SK-N-SH (cell line): ENCODE measurements at regions not wholly inside any gene's neighbourhood (a gene's known extent, or its start where the extent isn't known, plus 50 kb on each side); places are given as distances from the start of the nearest gene placed in this dataset.

Experiments used
- CTCF ChIA-PET: fragments of 300-600, 350-600 bp; formaldehyde crosslinking; extraction: SDS; loops from one replicate; lab custom pipeline; 2021; lab: Yijun Ruan, JAX
- POLR2A ChIA-PET: fragments of 350-600 bp; sonication (Branson Sonifier 250); formaldehyde crosslinking; extraction: SDS; loops from one replicate; lab custom pipeline; 2020; ENCODE audit warnings: antibody characterized with exemption, inconsistent platforms; lab: Yijun Ruan, JAX
- DNase-seq: peaks from one replicate; pipeline ENCODE4 v3.0.0; 2012
- H2AFZ ChIP-seq: fragments of 200-600 bp; sonication (generic); 2 replicates; pipeline ENCODE4 v1.8.1; 2016; ENCODE audit warnings: antibody characterized with exemption, mild to moderate bottlenecking, low read depth
- H3F3A ChIP-seq: fragments of 200-600 bp; sonication (generic); replicated peaks from 2 replicates; pipeline ENCODE3; 2016; ENCODE audit warnings: antibody characterized with exemption, mild to moderate bottlenecking; ENCODE audit not compliant: insufficient read depth
- H3K27ac ChIP-seq, 2 experiments: fragments of 200-500 bp in 1 of 2; fragments of 200-600 bp in 1 of 2; sonication (Bioruptor generic) in 1 of 2; sonication (generic), shearing (Covaris generic) in 1 of 2; 2 replicates each; pipeline versions ENCODE4 v1.5.1 to v1.6.1; 2014 to 2016; ENCODE audit warnings: low read depth in 2 of 2, inconsistent platforms in 1 of 2, low read length in 1 of 2, mild to moderate bottlenecking in 1 of 2, mixed read lengths in 1 of 2
- H3K27me3 ChIP-seq: fragments of 200-600 bp; sonication (generic), shearing (Covaris generic); 2 replicates; pipeline ENCODE4 v1.6.1; 2016; ENCODE audit warnings: mixed run types; ENCODE audit not compliant: insufficient read depth
- H3K36me3 ChIP-seq, 2 experiments: fragments of 200-500 bp in 1 of 2; fragments of 200-600 bp in 1 of 2; sonication (Bioruptor generic) in 1 of 2; sonication (generic) in 1 of 2; replicated peaks in 1 of 2; 2 replicates each; pipeline versions ENCODE3 to v1.5.1; 2014 to 2016; ENCODE audit warnings: low read length in 1 of 2, mild to moderate bottlenecking in 1 of 2; ENCODE audit not compliant: insufficient read depth in 2 of 2, control insufficient read depth in 1 of 2
- H3K4me1 ChIP-seq, 2 experiments: fragments of 200-500 bp in 1 of 2; fragments of 200-600 bp in 1 of 2; sonication (Bioruptor generic) in 1 of 2; sonication (generic), shearing (Covaris generic) in 1 of 2; 2 replicates each; pipeline versions ENCODE4 v1.5.1 to v1.6.1; 2014 to 2016; ENCODE audit warnings: low read depth in 1 of 2, low read length in 1 of 2, mixed run types in 1 of 2; ENCODE audit not compliant: insufficient read depth in 2 of 2, control insufficient read depth in 1 of 2
- H3K4me2 ChIP-seq: fragments of 200-600 bp; sonication (generic), shearing (Covaris generic); 2 replicates; pipeline ENCODE4 v1.6.1; 2017; ENCODE audit warnings: mixed run types
- H3K4me3 ChIP-seq, 2 experiments: fragments of 200-500 bp in 1 of 2; fragments of 200-600 bp in 1 of 2; sonication (Bioruptor generic) in 1 of 2; sonication (generic), shearing (Covaris generic) in 1 of 2; 2 replicates each; pipeline versions ENCODE4 v1.5.1 to v1.8.1; 2014 to 2016; ENCODE audit warnings: low read depth in 2 of 2, inconsistent platforms in 1 of 2, low read length in 1 of 2, mild to moderate bottlenecking in 1 of 2, mixed read lengths in 1 of 2, moderate library complexity in 1 of 2
- H3K79me2 ChIP-seq: fragments of 200-600 bp; sonication (generic); 2 replicates; pipeline ENCODE4 v1.8.1; 2017; ENCODE audit warnings: mild to moderate bottlenecking; ENCODE audit not compliant: insufficient read depth
- H3K9ac ChIP-seq: fragments of 200-600 bp; sonication (generic); 2 replicates; pipeline ENCODE4 v1.6.1; 2017; ENCODE audit warnings: mixed run types
- H3K9me2 ChIP-seq: fragments of 200-600 bp; sonication (generic); 2 replicates; pipeline ENCODE4 v1.6.1; 2017; ENCODE audit warnings: mixed run types
- H3K9me3 ChIP-seq: fragments of 200-600 bp; sonication (generic); 2 replicates; pipeline ENCODE4 v1.6.1; 2017; ENCODE audit warnings: mixed run types, mild to moderate bottlenecking, moderate library complexity
- H4K20me1 ChIP-seq: fragments of 200-600 bp; sonication (generic); 2 replicates; pipeline ENCODE4 v1.6.1; 2017; ENCODE audit warnings: mild to moderate bottlenecking, mixed run types; ENCODE audit not compliant: insufficient read depth
- CHD2 ChIP-seq: fragments of 150-350 bp; IDR thresholded peaks from 2 replicates; pipeline ENCODE4 v1.6.1; 2018; ENCODE audit warnings: low read length; ENCODE audit not compliant: partially characterized antibody
- ELF1 ChIP-seq: IDR thresholded peaks from 2 replicates; pipeline ENCODE4 v1.4.0; 2012
- EZH2phosphoT487 ChIP-seq: fragments of 200-600 bp; sonication (generic); IDR thresholded peaks from 2 replicates; pipeline ENCODE4 v1.6.1; 2017; ENCODE audit warnings: low read depth, mixed run types, mild to moderate bottlenecking, antibody characterized with exemption, moderate library complexity, borderline replicate concordance
- FOSL2 ChIP-seq: IDR thresholded peaks from 2 replicates; pipeline ENCODE4 v1.4.0; 2012; ENCODE audit warnings: low read depth, mild to moderate bottlenecking, moderate library complexity, borderline replicate concordance
- FOXJ3 ChIP-seq: sonication (generic); formaldehyde crosslinking; IDR thresholded peaks from 2 replicates; pipeline ENCODE4 v1.5.1; 2020; ENCODE audit warnings: mild to moderate bottlenecking, missing genetic modification reagents
- FOXM1 ChIP-seq: IDR thresholded peaks from 2 replicates; pipeline ENCODE4 v1.4.0; 2012; ENCODE audit warnings: low read depth, mild to moderate bottlenecking
- GABPA ChIP-seq: IDR thresholded peaks from 2 replicates; pipeline ENCODE4 v1.4.0; 2012; ENCODE audit warnings: low read depth, mild to moderate bottlenecking
- GATA2 ChIP-seq: sonication (generic); formaldehyde crosslinking; IDR thresholded peaks from 2 replicates; pipeline ENCODE4 v1.5.0; 2020; ENCODE audit warnings: mild to moderate bottlenecking, missing genetic modification reagents
- JUND ChIP-seq: IDR thresholded peaks from 2 replicates; pipeline ENCODE4 v1.4.0; 2012
- MEF2A ChIP-seq: IDR thresholded peaks from 2 replicates; pipeline ENCODE4 v1.4.0; 2012; ENCODE audit warnings: low read depth, borderline replicate concordance
- MXI1 ChIP-seq: IDR thresholded peaks from 2 replicates; pipeline ENCODE4 v1.6.1; 2012; ENCODE audit warnings: mild to moderate bottlenecking, low read depth, low read length, improper control_type of control experiment
- NFIC ChIP-seq: IDR thresholded peaks from 2 replicates; pipeline ENCODE4 v1.4.0; 2012; ENCODE audit warnings: borderline replicate concordance
- PBX3 ChIP-seq: IDR thresholded peaks from 2 replicates; pipeline ENCODE4; 2012
- POLR2AphosphoS5 ChIP-seq: IDR thresholded peaks from 2 replicates; pipeline ENCODE4 v1.6.1; 2012; ENCODE audit warnings: low read depth, low read length
- RXRA ChIP-seq: IDR thresholded peaks from 2 replicates; pipeline ENCODE4 v1.4.0; 2012; ENCODE audit warnings: low read depth, mild to moderate bottlenecking, borderline replicate concordance
- SIN3A ChIP-seq: IDR thresholded peaks from 2 replicates; pipeline ENCODE4 v1.6.1; 2012; ENCODE audit warnings: low read depth, mild to moderate bottlenecking, low read length, moderate library complexity, borderline replicate concordance
- TAF1 ChIP-seq: IDR thresholded peaks from 2 replicates; pipeline ENCODE4 v1.6.1; 2012; ENCODE audit warnings: low read depth, mild to moderate bottlenecking, low read length, moderate library complexity, borderline replicate concordance
- TCF12 ChIP-seq: IDR thresholded peaks from 2 replicates; pipeline ENCODE4 v1.4.0; 2012
- TEAD4 ChIP-seq: IDR thresholded peaks from 2 replicates; pipeline ENCODE4 v1.4.0; 2012; ENCODE audit warnings: mild to moderate bottlenecking, borderline replicate concordance; ENCODE audit not compliant: insufficient read depth
- USF1 ChIP-seq: IDR thresholded peaks from 2 replicates; pipeline ENCODE4 v1.4.0; 2012; ENCODE audit warnings: low read depth, borderline replicate concordance
- YY1 ChIP-seq: IDR thresholded peaks from 2 replicates; pipeline ENCODE4 v1.4.0; 2012; ENCODE audit warnings: low read depth, mild to moderate bottlenecking
- ZBTB33 ChIP-seq: IDR thresholded peaks from 2 replicates; pipeline ENCODE4 v1.4.0; 2012; ENCODE audit warnings: low read depth, borderline replicate concordance
- WGBS: methylation state at CpG from one replicate; pipeline ENCODE4 v1.1.6; 2017; ENCODE audit warnings: low lambda C conversion rate; 5-methylcytosine and 5-hydroxymethylcytosine counted together

- CTCF ChIA-PET: interaction anchor here (0.6 kb wide), 1 partner anchor 184 kb away, joined by 3 read pairs; no protein-coding TSS in a partner anchor
These were observed 936.4 kb downstream of the FAT4 start for GRCh38 chr4:126251169-126251568.

GRCh38 chr4:126262665-126263064 is 947.9 kb downstream of the FAT4 start:
- H2AFZ ChIP-seq: no peak overlapping the region
- 73% methylated on average over 2 of the region's 2 CpGs for WGBS
- H3K9me2 ChIP-seq: no peaks in the 10 kb centered on the region
- H3K4me2 ChIP-seq: no peak overlapping the region
- no peaks in the 10 kb centered on the region for H4K20me1 ChIP-seq
- no peaks in the 10 kb centered on the region for H3K36me3 ChIP-seq
- CTCF ChIA-PET: no interaction called here
- no peak for DNase-seq
- H3K9ac ChIP-seq: no peak overlapping the region
- POLR2A ChIA-PET: no interaction called here
- peaks cover 0 to 8% of the 10 kb centered on the region in 2 experiments; a peak in 1 of 4 replicates for H3K4me1 ChIP-seq
- H3K27me3 ChIP-seq: no peaks in the 10 kb centered on the region
- no peaks in the 10 kb centered on the region for H3K79me2 ChIP-seq
- H3K9me3 ChIP-seq: no peaks in the 10 kb centered on the region
- H3F3A ChIP-seq: no peaks in the 10 kb centered on the region
- H3K27ac ChIP-seq: no peak overlapping the region
- no peak for TF ChIP-seq CHD2
- TF ChIP-seq FOXM1: no peak
- no peak for TF ChIP-seq GABPA
- no peak for TF ChIP-seq MEF2A
- TF ChIP-seq MXI1: no peak
- no peak for TF ChIP-seq TCF12
- no peak for TF ChIP-seq GATA2 (CRISPR knock-in tag)
- no peak for TF ChIP-seq JUND
- no peak for TF ChIP-seq USF1
- no peak for TF ChIP-seq ZBTB33
- no peak for TF ChIP-seq POLR2AphosphoS5
- no peak for TF ChIP-seq FOSL2
- TF ChIP-seq TAF1: no peak
- no peak for TF ChIP-seq YY1
- no peak for TF ChIP-seq NFIC
- TF ChIP-seq ELF1: no peak
- TF ChIP-seq RXRA: no peak
- TF ChIP-seq EZH2phosphoT487: no peak
- no peak overlapping the region for H3K4me3 ChIP-seq

More at GRCh38 chr4:126251169-126251568, 936.4 kb downstream of the FAT4 start:
- no peak overlapping the region for H3K27ac ChIP-seq
- H3F3A ChIP-seq: no peaks in the 10 kb centered on the region
- H3K4me1 ChIP-seq: no peaks in the 10 kb centered on the region
- no peak overlapping the region for H2AFZ ChIP-seq
- no peaks in the 10 kb centered on the region for H3K79me2 ChIP-seq
- TF ChIP-seq YY1 (no peak), SIN3A (no peak), PBX3 (no peak), FOXJ3 (CRISPR knock-in tag) (no peak), EZH2phosphoT487 (no peak), FOSL2 (no peak), TEAD4 (no peak)
- no peak overlapping the region for H3K9ac ChIP-seq
- no peak overlapping the region for H3K4me3 ChIP-seq
- no peak for DNase-seq
- H3K4me2 ChIP-seq: no peak overlapping the region
- no peaks in the 10 kb centered on the region for H3K9me3 ChIP-seq
- H3K27me3 ChIP-seq: no peaks in the 10 kb centered on the region
- H3K36me3 ChIP-seq: no peaks in the 10 kb centered on the region
- POLR2A ChIA-PET: no interaction called here
- H3K9me2 ChIP-seq: no peaks in the 10 kb centered on the region
- H4K20me1 ChIP-seq: no peaks in the 10 kb centered on the region
